HG03139 (cell line): ENCODE measurements at regions not wholly inside any gene's neighbourhood (a gene's known extent, or its start where the extent isn't known, plus 50 kb on each side); places are given as distances from the start of the nearest gene placed in this dataset.

Source experiments
- ATAC-seq: cut with Tn5 transposase; IDR thresholded peaks from one replicate; pipeline ENCODE4 v1.9.1; 2021; ENCODE audit not compliant: unreplicated experiment

DNA sequence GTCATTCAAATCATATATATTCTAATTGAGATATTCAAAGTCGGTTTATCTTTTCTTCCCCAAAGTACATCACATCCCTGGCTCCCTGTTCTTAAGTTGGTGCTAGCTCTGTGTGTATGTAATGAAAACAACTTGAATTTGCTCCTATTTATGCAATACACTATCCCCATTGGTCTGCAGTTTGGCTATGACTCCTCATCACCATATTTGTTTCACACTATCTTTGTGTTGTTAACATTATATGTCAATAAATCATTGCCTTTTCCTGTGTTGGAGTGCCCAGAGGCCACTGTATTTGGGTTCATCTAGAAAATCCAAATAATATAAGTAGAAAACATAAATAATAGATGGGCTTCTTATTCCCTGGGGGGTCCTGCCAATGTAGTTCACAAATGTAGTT lies 306.6 kb upstream of the TENM4 start:
- ATAC-seq: no peak

DNA sequence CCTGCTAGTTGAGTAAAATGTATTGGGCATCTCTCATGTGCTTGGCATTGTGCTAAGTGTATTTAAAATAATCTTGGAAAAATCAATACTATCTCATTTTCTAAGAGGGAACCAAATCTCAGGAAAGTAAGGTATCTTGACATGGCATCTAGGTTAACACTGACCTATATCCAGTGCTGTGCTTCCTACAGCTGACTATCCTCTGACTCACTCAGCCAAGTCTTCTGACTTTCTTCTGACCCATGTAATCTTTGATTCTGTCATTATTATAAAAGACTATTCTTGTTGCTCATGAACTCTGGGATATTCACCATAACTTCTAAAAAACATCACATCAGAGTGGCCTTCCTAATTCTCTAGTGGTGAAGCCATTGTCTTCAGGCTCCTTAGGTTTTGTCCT lies 304.1 kb upstream of the TENM4 start:
- no peak for ATAC-seq

DNA sequence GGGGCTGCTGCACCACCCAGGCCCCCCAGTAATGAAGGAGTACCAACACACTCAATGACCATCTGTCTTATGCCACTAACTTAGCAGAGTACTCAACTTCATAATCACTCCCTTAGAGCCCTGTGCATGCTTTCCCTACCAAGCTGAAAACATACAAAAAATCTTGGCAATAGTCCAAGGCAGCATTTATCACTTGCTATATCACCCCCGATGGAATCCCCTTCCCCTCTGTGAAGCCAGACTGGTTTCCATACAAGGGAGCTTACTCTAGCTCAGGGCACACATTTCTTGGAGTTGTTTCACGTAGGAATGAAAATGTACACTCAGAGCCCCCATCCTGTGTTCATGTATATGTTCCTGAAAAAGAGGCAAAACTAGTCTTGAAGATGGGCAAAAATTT lies 301.3 kb upstream of the TENM4 start:
- ATAC-seq: no peak

DNA sequence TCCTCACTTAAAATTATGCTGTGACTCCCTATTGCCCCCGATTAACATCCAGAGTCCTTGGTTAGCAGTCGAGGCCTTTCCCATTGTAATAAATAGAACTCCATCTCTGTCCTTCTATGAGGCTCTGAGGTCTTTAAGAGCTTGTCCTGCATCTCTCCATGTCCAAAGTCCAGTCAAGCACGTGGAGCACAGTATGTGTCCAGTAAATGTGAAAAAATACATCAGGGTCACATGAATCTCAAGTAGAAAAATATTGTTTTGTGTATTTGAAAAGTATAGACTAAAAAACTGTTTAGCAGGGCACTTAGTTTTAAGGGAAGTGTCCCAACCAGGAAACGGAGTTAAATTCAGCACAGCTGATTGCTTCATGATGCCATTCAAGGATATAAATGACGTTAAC lies 298.8 kb upstream of the TENM4 start:
- no peak for ATAC-seq

DNA sequence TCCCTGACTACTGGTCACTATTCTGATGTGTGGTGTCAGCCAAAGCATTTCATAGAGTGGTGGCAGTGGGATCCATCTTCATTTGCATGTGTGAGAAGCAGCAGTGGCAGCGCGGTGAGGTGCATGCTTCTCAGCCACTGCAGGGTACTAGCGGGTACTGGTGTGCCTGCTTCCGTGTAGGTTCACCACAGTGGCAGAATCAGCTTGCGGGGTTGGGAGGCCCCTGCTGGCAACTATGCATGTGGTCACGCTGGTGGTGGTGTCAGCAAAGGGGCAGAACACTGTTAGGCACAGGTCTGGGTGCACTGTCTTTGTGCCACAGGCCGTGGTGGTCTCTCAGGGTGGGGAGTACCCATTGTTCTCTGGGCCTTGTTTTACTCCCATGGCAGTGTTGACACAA lies 286.4 kb upstream of the TENM4 start:
- no peak for ATAC-seq

DNA sequence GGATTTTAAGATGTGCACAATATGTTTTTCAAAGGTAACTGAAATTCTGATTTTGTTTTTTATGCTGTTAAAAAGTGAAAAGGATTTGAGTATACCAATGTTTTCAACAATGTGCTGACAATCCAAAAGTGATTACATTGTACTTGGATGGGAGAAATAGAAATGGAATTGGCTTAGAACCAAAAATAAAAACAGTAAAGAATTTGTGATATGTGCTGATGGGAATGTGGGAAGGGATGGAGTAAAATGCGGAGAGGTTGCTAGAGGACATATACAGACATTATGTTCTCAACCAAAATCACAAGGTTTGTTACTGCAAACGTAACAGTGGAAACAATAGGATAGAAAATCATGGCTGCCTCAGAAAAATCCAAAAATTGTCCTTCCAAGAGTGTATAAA lies 279.3 kb upstream of the TENM4 start:
- ATAC-seq: no peak

DNA sequence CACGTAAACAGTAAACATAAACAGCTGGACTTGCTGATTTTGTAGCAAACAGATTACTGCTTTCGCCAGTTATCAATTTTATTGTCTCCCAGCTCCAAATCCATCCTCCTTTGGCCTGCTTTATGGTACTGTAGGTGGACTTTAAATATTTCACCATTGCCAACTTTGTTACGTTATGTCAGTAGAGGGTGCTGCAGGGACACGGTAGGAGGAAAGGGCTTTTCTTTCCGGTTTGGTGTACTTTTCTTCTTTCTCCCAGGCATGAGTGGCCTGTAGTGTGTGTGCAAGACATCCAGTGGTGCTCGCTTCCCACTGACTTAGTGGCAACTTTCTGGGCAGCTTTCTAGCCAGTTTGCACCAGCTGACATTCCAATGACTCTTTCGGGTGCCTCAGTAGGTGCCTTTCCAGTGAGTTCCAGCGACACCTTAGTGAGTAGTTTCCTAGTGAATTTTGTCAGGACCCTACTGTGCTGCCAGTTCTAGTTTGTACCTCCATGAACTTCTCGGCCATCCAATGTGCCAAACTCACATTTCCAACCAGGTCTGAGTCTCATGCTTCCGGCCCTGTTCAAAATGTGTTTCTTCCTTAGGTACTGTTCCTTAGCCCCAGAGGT lies 267.6 kb upstream of the TENM4 start:
- ATAC-seq: no peak

DNA sequence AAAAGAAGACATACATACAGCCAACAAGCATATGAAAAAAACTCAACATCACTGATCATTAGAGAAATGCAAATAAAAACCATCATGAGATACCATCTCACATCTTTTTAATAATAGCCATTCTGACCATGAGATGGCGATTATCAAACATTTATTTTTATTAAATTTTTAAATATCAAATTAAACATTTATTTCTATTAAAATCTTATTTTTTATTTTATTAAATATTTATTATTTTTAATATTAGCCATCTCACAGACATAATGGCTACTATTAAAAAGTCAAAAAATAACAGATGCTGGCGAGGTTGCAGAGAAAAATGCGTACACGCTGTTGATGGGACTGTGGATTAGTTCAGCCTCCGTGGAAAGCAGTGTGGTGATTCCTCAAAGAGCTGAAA lies 264.8 kb upstream of the TENM4 start:
- no peak for ATAC-seq

DNA sequence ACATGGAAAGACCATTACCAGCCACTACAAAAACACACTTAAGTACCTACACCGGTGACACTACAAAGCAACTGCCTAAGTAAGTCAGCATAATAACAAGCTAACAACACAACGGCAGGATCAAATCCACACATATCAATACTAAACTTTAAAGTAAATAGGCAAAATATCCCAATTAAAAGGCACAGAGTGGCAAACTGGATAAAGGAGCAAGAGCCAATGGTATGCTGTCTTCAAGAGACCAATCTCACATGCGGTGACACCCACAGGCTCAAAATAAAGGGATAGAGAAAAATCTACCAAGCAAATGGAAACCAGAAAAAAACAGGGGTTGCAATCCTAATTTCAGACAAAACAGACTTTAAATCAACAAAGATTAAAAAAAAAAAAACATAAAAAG lies 261.5 kb upstream of the TENM4 start:
- ATAC-seq: no peak

DNA sequence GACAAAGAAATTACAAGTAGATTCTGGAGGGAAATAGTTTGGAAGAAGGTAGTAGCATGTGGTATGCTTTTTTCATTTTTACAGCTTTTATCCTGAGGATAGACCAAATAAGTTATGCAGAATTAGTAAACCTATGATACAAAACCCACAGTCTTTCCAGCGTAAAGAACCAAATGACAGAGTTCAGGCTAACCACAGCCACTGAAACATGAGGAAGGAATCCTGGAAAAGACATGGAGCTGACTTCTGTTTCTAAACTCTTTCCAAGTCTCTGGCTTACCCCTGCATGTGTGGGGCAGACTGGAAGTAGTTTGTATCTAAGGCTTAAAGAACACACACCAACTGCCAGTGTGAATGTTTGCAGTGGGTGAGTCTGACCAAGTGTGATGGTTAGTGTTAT lies 258.4 kb upstream of the TENM4 start:
- ATAC-seq: no peak

DNA sequence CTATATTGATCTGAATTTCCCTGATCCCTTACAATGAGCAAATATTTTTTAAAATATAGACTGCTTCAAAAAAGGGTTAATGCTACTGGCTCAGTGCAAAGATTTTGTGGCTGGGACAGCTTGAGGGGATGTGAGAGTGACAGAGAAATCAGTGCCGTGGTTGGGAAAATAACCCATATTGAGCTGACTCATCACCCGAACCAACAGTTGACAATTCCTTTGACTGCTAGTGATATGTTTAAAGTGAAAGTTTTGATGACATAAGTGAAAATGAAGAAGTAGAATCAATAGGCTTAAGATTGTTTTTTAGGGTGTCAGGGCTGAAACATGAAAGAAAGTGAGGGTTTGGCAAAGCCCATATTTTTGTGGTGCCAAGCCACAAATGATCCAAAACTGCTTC lies 257.1 kb upstream of the TENM4 start:
- no peak for ATAC-seq

DNA sequence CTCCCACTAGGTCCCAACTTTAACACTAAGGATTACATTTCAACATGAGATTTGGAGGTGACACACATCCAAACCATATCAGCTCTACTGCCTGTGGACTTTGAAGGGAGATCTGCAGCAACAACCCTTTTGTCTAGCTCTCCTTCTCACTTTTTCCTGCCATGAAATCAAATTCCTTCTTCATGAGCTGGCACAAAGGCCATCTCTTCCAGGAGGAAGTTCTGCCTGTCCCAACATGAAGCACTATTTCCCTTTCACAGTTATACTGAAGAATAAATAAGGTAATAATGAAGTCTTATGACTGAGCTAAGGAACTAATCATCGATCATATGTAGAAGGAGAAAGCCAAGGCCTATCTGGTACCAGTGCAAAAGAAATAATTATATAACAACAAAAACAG lies 253.5 kb upstream of the TENM4 start:
- ATAC-seq: no peak

DNA sequence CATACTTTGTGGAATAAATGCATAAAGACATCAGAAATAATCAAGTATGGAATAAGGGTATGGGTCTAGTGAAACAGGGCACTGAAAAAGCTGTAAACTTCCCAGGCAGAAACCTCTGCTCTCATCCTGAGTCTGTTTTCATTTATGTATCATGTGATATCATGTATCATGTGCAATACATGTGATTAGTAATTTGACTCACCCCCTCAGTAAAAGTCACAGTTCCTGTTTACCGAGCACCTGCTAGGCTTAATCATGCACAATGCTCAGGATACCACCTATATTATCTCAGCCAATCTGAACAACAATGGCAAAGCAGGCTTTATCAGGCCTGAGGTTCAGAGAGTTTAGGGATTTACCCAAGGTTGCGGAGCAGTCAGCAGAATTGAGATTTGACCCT lies 250.6 kb upstream of the TENM4 start:
- ATAC-seq: no peak

DNA sequence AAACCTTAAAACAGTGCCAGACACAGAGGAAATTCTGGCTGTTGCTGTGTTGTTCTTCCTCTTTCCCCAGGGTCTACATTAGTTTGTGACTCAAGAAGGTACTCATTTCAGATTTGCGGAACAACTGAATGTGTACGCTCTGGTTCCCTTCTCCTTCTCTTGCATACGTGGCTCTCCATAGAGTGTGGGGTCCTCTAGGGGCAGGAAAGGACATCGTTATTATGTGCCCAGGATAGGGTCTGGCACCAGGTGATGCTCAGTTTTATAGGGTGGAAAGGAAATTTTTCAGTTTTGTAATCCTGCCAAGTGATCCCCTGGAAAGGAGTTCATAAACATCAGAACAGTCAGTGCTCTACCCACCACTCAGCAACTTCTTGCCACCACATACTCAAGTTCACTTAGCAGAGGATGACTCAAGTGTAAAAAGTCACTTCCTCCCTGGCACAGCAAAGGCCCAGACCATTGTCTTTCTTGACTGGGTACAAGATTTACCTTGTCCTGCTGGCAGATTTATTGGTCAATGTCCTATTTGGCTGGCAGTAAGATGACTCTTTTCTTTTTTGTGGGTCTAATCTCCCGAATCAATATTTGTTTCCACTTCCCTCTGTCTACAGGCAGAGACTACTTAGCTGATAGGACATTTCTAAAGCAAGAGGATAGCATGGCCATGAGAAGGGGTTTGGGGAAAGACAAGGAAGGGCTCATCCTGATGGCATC lies 246.0 kb upstream of the TENM4 start:
- ATAC-seq: no peak

DNA sequence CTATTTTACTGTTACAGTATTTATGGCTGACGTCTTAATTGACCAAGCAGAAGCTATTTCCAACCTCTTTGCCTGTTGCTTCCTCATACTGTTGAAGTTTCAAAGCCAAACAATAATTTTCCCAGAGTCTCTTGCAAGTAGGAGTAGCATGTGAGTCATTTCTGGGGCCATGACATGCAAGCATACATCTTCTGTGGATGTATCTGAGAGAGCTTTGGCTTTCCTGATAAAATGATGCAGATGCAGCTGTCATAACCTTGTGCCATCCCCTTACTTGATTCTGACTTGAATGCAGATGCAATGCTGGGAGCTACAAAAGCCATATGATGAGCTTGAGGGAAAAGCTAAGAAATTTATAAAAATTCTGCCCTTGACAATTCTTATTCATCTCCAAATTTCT lies 243.1 kb upstream of the TENM4 start:
- no peak for ATAC-seq

DNA sequence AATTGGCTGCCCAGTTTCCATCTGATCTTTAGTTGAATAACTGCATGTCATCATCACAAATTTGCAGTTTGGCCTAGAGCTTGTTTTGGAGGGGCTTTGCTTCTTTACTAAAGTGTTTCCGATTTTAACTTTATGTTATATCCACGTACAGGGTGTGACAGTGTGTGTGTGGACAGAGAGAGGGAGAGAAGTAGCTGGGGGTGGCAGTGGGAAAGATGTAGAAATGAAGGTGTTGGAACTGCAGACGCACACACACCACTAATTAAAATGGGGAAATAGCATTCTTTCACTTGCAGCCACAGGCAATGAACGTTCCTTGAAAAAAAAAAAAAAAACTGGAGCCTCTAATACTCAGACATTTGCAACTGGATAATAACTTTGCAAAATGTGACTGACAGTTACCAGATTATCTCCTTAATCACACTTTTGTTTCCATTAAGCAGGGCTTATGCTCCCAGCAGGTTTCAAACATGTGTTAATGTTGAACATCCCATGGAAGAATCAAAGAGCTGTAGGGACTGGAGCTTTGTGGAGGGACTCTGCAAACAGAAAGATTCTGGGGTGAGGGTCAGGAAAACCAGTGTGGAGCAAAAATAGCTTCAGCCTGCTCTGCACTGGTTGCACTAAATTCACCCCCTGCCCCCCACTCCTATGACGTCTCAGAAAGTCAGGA lies 238.1 kb upstream of the TENM4 start:
- ATAC-seq: no peak

DNA sequence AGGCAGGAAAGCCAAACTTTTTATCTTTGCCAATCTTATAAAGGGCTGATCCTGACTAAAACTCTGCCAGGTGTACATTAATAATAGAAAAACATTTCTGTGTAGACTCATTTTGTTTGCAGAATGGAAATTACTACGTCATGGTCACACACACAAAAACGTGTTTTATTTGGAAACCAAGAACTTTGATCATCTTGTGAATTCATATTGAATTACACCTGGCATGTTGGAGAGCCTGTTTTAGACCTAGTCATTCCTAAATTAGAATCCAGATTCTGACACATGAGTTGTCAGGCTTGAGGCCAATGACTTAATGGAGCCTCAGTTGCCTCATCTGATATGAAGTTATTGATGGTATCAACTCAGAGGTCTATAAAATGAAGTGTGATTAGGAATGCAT lies 235.6 kb upstream of the TENM4 start:
- no peak for ATAC-seq

DNA sequence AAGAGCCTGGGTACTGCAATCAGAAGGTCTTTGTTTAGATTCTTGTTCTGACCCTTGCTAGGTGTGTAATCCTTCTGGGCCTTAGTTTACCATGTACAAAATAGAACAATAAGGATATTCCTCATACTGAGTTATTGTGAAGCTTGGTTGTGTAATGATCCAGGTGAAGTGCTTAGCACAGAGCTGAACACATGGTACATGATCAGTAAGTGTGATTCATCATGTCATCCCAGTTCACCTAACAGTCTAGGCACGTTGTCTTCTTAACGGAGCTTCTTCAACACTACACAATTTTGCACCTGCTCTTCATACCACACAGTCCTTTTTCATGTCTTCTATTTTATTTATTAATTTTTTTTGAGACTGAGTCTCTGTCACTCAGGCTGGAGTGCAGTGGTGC lies 234.3 kb upstream of the TENM4 start:
- ATAC-seq: no peak

DNA sequence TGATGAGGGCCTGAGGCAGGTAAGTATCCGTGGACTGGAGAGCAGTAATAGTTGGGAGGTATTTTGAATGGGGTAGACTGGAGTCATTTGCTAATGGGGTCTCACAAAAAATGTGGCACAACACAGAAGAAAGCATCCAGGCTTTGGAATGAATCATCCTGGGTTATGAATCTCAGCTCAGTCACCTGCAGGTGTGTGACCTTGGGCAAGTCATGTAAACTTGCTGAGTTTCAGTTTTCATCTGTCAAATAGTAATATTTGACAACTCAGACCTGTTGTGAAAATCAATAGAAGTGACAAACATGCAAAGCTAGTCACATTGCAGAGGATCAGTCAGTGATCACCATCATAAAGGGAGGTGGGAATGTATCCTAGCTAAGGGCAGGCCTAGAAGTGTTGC lies 232.0 kb upstream of the TENM4 start:
- no peak for ATAC-seq

DNA sequence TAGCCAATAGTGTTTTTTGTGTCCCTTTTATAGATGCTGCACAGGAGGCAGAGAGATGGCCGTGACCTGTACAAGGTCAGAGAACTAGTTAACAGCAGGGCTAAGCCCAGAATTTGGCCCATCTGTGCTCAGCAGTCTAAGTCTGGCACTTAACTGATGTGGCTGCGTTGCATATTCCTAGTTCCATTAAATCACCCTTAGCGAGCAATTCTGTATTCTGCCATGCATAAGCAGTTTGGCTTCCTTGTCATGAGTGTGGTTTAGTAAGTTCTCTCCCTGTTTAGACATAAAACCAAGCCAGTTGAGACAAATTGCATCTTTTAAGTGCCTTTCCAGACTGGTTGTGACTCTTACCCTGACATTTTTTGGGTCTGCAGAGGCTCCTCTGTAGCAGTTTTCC lies 230.6 kb upstream of the TENM4 start:
- ATAC-seq: no peak

DNA sequence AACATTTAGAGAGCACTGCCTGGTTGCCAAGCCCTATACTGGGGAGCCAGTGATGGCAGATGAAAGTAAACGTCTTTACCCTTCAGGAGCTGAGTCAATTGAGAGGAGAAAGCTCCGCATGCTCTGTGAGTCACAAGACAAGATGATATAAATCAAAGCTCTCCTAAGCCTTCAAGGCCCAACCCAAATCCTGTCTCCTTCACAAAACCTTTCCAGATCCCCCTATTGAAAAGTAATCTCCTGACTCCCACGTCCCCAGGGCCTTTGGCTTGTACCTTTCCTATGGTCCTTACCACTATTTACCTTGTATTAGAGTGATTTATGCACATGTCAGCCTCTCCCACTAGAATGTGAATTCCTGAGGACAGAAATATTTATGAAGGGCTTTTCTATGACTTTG lies 230.1 kb upstream of the TENM4 start:
- no peak for ATAC-seq

DNA sequence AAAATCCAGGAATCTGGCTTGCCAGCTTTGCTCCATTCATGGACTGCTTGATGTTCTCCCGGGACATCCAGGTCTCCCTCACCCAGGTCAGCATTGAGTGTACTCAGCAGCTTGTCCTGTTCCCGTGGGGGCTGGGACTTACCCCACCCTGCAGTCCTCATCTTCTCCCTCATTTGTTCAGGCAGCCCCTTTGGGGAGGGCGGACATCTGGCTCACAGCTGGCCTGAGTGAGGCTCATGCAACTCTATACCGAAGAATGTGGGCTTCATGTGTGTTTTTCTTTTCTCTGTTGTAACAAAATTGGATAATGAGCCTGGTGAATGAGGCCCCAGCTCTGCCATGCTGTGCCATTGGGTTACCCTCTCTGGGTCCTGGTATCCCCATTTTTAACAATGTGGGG lies 227.7 kb upstream of the TENM4 start:
- no peak for ATAC-seq

DNA sequence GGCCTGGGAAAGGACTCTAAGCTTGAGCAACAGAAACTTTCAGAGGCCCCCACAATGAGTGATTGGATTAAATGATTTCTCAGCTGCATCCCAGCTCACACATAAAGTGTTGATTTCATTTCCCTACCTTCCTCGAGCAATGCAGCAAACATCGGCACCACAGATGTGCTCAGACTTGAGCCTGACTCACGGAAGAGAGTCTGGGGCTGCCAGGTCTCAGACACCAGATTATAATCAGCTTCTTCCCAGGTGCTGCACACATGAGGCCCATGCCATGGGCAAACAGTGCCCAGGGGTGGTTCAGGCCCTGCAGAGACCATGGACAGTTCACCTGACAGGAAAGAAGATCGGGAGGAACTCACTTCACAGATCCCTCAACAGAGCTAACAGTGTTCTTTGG lies 226.6 kb upstream of the TENM4 start:
- no peak for ATAC-seq
